HL-60 (cell line): ENCODE measurements at regions not wholly inside any gene's neighbourhood (a gene's known extent, or its start where the extent isn't known, plus 50 kb on each side); places are given as distances from the start of the nearest gene placed in this dataset.

Experiments
- DNase-seq, 2 experiments: peaks; one replicate each; pipeline ENCODE4 v3.0.0-alpha.2; 2010 to 2020; ENCODE audit warnings: low read depth in 1 of 2, low spot score in 1 of 2
- H3K27ac ChIP-seq: fragments of 250-450 bp; sonication (Bioruptor Pico); replicated peaks from 2 replicates; pipeline ENCODE4 v1.5.1; 2020; ENCODE audit warnings: mild to moderate bottlenecking, moderate library complexity
- H3K27me3 ChIP-seq: fragments of 250-450 bp; sonication (Bioruptor Pico); 2 replicates; pipeline ENCODE4 v1.5.1; 2021; ENCODE audit warnings: mild to moderate bottlenecking, moderate library complexity; ENCODE audit not compliant: insufficient read depth, poor library complexity, severe bottlenecking
- H3K4me3 ChIP-seq: replicated peaks from 2 replicates; pipeline ENCODE4 v1.5.1; 2011; ENCODE audit warnings: mild to moderate bottlenecking, control low read depth, low read length; ENCODE audit not compliant: insufficient read depth
- GABPA ChIP-seq: IDR thresholded peaks from 2 replicates; pipeline ENCODE4 v1.6.1; 2012; ENCODE audit warnings: low read depth
- POLR2AphosphoS5 ChIP-seq: IDR thresholded peaks from 2 replicates; pipeline ENCODE4 v1.6.1; 2012; ENCODE audit warnings: low read depth
- SPI1 ChIP-seq: IDR thresholded peaks from 2 replicates; pipeline ENCODE4 v1.6.1; 2012; ENCODE audit warnings: low read depth, mild to moderate bottlenecking, borderline replicate concordance
- TF ChIP-seq, protein P1 (sequence below): IDR thresholded peaks from 2 replicates; pipeline ENCODE4 v1.6.1; 2012; ENCODE audit warnings: low read depth; ENCODE audit not compliant: insufficient replicate concordance
- TF ChIP-seq, protein P2 (sequence below): IDR thresholded peaks from one replicate; pipeline ENCODE4 v1.5.1; 2011; ENCODE audit warnings: low read length, control low read depth, inconsistent platforms; ENCODE audit not compliant: insufficient read depth

DNA sequence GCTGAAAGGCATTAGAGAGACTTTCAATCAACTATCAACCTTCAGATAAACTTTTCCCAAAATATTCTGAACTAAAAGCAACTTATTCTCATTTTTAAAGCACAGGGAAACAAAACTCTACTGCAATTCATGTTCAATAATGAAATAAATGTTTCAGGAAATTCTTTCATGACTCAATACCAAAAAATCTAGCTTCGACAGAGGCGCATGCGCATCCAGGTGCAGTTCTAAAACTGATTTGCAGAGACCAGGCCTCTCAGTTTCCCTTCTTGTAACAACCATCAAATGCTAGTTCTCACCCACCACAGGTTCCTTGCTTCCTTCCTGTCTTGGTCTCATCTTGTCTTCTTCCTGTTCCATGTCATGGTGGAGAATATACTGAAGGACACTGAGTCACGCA, 55.3 kb upstream of the NRBF2 start:
- no peak overlapping the region for H3K4me3 ChIP-seq
- TF ChIP-seq POLR2AphosphoS5: no peak
- TF ChIP-seq, protein P1, sequence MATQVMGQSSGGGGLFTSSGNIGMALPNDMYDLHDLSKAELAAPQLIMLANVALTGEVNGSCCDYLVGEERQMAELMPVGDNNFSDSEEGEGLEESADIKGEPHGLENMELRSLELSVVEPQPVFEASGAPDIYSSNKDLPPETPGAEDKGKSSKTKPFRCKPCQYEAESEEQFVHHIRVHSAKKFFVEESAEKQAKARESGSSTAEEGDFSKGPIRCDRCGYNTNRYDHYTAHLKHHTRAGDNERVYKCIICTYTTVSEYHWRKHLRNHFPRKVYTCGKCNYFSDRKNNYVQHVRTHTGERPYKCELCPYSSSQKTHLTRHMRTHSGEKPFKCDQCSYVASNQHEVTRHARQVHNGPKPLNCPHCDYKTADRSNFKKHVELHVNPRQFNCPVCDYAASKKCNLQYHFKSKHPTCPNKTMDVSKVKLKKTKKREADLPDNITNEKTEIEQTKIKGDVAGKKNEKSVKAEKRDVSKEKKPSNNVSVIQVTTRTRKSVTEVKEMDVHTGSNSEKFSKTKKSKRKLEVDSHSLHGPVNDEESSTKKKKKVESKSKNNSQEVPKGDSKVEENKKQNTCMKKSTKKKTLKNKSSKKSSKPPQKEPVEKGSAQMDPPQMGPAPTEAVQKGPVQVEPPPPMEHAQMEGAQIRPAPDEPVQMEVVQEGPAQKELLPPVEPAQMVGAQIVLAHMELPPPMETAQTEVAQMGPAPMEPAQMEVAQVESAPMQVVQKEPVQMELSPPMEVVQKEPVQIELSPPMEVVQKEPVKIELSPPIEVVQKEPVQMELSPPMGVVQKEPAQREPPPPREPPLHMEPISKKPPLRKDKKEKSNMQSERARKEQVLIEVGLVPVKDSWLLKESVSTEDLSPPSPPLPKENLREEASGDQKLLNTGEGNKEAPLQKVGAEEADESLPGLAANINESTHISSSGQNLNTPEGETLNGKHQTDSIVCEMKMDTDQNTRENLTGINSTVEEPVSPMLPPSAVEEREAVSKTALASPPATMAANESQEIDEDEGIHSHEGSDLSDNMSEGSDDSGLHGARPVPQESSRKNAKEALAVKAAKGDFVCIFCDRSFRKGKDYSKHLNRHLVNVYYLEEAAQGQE: no peak
- no peak for TF ChIP-seq SPI1
- no peak for TF ChIP-seq GABPA
- TF ChIP-seq, protein P2, sequence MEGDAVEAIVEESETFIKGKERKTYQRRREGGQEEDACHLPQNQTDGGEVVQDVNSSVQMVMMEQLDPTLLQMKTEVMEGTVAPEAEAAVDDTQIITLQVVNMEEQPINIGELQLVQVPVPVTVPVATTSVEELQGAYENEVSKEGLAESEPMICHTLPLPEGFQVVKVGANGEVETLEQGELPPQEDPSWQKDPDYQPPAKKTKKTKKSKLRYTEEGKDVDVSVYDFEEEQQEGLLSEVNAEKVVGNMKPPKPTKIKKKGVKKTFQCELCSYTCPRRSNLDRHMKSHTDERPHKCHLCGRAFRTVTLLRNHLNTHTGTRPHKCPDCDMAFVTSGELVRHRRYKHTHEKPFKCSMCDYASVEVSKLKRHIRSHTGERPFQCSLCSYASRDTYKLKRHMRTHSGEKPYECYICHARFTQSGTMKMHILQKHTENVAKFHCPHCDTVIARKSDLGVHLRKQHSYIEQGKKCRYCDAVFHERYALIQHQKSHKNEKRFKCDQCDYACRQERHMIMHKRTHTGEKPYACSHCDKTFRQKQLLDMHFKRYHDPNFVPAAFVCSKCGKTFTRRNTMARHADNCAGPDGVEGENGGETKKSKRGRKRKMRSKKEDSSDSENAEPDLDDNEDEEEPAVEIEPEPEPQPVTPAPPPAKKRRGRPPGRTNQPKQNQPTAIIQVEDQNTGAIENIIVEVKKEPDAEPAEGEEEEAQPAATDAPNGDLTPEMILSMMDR: no peak
- no peaks in the 10 kb centered on the region for H3K27me3 ChIP-seq
- H3K27ac ChIP-seq: no peak overlapping the region
- DNase-seq: no peak

DNA sequence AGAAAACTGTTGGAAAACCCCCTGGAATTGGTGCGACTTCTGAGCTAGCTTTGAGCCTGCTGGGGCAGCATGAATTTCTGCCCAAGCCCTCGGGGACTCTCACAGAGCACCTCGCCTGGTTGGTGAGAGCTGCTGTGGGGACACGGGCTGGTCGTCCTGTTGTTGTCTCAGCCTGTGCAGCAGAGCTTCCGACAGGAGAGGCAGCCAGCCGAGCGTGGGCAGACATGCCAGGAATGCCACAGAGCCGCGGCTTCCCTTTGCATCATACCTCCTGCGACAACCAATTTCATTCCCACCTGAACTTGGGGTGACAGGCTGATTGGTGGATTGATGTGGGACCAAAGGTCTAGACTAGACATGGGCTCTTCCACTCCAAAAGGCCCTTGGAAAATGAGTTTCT, 60.2 kb upstream of the NRBF2 start:
- TF ChIP-seq SPI1 (no peak), GABPA (no peak)
- no peak overlapping the region for H3K27ac ChIP-seq
- no peak overlapping the region for H3K4me3 ChIP-seq
- H3K27me3 ChIP-seq: no peaks in the 10 kb centered on the region
- no peak for DNase-seq

DNA sequence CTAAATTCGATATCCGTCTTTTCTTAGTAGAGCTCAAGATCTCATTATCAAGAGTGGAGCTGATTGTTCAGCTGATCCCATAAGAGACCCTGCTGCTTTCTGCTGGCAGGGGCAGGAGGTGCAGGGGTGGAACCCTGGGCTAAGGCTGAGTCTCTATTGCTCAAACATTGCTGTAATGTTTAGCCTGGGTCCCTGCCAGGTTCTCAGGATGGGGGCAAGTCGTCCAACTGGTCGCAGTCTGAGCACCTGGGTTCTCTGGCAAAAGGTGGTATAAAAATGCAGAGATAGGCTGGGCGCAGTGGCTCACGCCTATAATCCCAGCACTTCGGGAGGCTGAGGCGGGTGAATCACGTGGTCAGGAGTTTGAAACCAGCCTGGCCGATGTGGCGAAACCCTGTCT, 62.0 kb upstream of the NRBF2 start:
- no peak for DNase-seq
- Histone ChIP-seq H3K27ac (no peak overlapping the region), H3K4me3 (no peak overlapping the region), H3K27me3 (no peaks in the 10 kb centered on the region)
- TF ChIP-seq GABPA (no peak), SPI1 (no peak), POLR2AphosphoS5 (no peak)
- TF ChIP-seq, protein P1: no peak
- TF ChIP-seq, protein P2: no peak

DNA sequence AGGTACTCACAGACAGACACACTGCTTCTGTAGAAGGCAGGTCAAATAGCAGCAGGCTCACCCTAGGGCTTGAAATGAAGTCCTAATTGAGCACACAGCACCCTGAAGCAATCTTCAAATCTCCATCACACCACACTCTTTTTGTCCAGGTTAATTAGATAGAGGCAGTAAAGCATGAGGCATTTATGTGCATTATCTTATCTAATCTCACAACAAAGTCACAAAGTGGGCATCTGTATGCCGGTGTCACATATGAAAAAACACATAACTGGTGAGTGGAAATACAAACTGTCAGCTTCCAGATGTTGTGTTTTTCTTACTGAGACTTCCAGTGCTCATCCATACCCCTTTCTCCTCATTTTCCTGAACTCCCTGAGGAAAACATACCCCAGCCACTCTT, 63.8 kb upstream of the NRBF2 start:
- no peaks in the 10 kb centered on the region for H3K27me3 ChIP-seq
- no peak overlapping the region for H3K4me3 ChIP-seq
- no peak overlapping the region; the same call in 1 of the 2 replicates for H3K27ac ChIP-seq
- TF ChIP-seq POLR2AphosphoS5 (no peak), SPI1 (no peak), GABPA (no peak)
- TF ChIP-seq, protein P1: no peak
- TF ChIP-seq, protein P2: no peak
- DNase-seq: peak in 1 of 2 experiments; percentile 27
